ENCODE measurements at regions not wholly inside any gene's neighbourhood (a gene's known extent, or its start where the extent isn't known, plus 50 kb on each side); places are given as distances from the start of the nearest gene placed in this dataset.

DNA sequence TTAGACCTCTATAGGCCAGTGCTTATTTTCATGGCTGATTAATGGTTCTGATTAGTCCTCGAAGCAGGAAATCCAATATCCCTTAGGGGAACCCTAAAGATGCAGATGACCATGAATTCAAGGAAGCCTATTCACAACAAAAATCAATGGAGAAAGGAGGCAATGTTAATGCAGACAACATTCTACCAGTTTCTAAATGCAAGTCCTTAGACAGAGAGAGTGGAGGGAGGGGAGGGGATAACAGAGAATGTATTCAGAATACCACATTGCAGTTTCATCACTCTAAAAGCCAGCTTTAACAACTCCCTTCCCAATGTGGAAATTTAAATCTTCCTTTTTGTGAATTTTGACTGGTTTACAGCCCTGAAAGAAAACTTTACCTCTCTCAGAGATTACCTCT is 87.1 kb upstream of the POU3F2 start:
- DNase-seq (no peak), ATAC-seq (no peak)
- Mint-ChIP-seq H3K9me3 (peaks cover 0 to 1% of the 10 kb centered on the region in 2 donors), H3K4me1 (no peaks in the 10 kb centered on the region), H3K4me3 (no peak overlapping the region), H3K27ac (no peak overlapping the region), H3K27me3 (peaks cover 19% of the 10 kb centered on the region)

DNA sequence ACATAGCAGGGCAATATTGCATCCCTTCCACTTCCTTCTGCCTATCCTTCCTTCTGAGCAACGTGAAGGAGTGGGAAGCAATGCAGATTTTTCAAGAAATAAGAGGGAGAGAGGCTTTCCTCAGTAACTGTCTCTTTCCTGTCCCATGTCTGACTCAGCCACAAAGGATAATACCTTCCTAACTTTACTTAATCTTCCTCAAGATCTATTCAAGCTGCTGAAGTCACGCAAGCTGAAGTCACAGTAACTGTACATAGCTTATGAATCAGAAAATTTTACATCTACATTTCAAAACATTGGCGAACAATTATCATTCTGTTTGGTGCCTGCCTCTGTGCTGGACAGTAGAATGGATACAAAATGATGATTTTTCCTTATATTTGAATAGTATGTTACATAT is 86.4 kb upstream of the POU3F2 start:
- DNase-seq (no peak), ATAC-seq (no peak)
- H3K4me3 Mint-ChIP-seq = no peak overlapping the region
- H3K27ac Mint-ChIP-seq = no peak overlapping the region
- H3K9me3 Mint-ChIP-seq = peaks cover 0 to 8% of the 10 kb centered on the region in 2 donors
- H3K27me3 Mint-ChIP-seq = peaks cover 19% of the 10 kb centered on the region
- H3K4me1 Mint-ChIP-seq = no peaks in the 10 kb centered on the region

DNA sequence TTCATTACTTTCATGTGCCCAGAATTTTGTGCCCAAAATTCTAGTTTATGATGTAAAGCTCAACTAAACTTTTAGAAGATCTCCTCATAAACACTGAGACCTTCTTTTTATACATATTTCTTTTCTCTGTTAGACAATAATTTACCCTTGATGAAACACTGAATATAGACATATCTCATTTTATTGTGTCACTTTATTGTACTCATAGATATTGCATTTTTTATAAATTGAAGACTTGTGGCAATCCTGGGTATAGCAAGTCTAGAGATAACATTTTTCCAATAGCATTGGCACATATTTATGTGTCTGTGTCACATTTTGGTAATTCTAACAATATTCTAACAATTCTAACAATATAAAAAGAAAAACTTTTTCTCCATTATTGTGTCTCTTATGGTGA is 74.9 kb upstream of the POU3F2 start:
- peaks cover 25% of the 10 kb centered on the region for H3K27me3 Mint-ChIP-seq
- peaks cover 0 to 5% of the 10 kb centered on the region in 2 donors for H3K9me3 Mint-ChIP-seq
- no peak for ATAC-seq
- peaks cover 8% of the 10 kb centered on the region for H3K4me1 Mint-ChIP-seq
- H3K4me3 Mint-ChIP-seq = no peak overlapping the region
- no peak overlapping the region for H3K27ac Mint-ChIP-seq
- no peak for DNase-seq

DNA sequence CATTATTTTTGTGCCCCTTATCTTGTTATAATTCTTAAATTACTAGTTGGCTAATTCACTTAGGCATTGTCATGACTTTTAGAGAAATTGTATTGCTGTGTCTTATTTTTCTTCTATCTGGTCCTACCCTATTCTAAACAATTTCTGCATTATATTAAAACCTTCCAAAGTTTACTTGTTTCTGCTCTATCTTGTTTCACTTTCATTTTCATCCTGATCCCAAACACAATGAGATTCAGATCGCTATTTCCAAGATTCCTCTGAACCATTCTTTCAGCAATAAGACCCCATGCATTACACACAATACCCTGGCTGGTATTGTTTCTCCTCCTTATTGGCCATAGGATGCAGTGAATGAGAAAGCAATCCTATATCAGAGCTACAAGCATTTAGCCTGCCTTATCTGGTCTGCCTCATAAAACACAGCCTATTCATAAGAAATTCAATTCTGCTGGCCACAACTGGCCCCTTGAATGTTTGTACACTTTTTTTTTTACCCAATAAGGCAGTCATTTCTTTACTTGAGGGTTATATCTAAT is 69.9 kb upstream of the POU3F2 start:
- Mint-ChIP-seq H3K4me1 (peaks cover 9% of the 10 kb centered on the region), H3K9me3 (peaks cover 0 to 5% of the 10 kb centered on the region in 2 donors), H3K27me3 (peaks cover 30% of the 10 kb centered on the region), H3K27ac (peak overlapping the region in 1 of 2 donors; percentile 10), H3K4me3 (peak overlapping the region in 1 of 2 donors; percentile 19)
- no peak for ATAC-seq
- no peak for DNase-seq

DNA sequence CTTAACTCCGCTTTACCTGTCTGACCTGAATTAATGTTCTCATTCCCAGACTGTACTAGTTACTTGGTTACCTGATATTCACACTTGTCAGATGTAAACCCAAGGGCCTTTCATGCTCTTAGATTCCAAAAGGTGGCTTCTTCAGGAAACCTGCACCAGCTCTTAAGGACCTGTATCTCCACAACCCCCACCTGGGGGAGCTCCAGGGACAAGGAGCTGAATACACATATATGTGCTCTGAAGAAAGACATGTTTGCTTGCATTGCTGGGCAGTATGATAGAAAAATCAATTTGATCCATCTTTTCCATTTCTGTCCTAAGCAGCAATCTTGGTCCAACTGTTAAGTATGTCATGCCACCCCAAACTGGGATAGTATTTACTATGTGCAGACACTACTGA is 64.8 kb upstream of the POU3F2 start:
- ATAC-seq (no peak), DNase-seq (no peak)
- H3K4me1 Mint-ChIP-seq = peaks cover under 1% of the 10 kb centered on the region
- no peak overlapping the region for H3K4me3 Mint-ChIP-seq
- H3K27ac Mint-ChIP-seq = no peak overlapping the region
- H3K27me3 Mint-ChIP-seq = peaks cover 37% of the 10 kb centered on the region
- no peaks in the 10 kb centered on the region for H3K9me3 Mint-ChIP-seq

DNA sequence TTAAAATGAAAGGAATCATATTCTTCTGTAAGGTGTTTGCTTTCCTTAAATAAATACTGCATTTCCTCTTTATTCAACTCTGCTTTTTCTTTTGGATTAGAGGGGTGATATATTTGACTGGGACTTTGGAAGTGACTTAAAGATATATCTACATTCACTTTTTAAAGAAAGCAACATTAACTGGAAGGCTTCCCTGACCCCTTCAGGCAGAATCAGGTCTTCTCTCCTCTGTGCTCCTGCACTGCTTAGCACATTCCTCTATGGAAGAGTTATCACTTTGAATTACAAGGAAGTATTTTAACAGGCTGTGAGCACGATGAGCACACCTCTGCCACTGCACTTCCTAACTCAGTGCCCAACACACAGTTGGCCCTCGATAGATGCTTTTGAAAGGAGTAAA is 59.2 kb upstream of the POU3F2 start:
- peaks cover 55% of the 10 kb centered on the region for H3K27me3 Mint-ChIP-seq
- H3K9me3 Mint-ChIP-seq = no peaks in the 10 kb centered on the region
- H3K4me1 Mint-ChIP-seq = no peaks in the 10 kb centered on the region
- DNase-seq (no peak), ATAC-seq (no peak)
- no peak overlapping the region for H3K4me3 Mint-ChIP-seq
- no peak overlapping the region for H3K27ac Mint-ChIP-seq

DNA sequence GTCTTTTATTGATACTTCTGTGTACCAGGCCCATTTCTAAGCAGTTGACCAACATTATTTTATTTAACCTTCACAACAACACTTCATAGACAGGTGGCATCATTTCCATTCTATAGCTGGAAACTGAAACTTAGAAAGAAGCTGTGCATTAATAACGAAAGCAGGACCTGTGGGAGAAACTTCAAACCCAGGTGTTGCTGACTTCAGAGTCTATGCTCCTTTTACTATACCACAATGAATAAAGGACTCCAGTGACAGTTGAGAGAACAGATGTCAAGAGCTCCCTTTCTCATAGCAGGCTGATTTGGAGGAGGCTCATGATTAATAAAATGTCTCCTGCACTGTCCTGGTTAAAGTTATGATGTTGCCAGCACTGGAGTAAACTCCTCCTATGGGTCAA is 56.6 kb upstream of the POU3F2 start:
- Mint-ChIP-seq H3K27me3 (peaks cover 55% of the 10 kb centered on the region), H3K4me1 (peaks cover 4% of the 10 kb centered on the region), H3K4me3 (no peak overlapping the region), H3K9me3 (no peaks in the 10 kb centered on the region), H3K27ac (no peak overlapping the region)
- DNase-seq (no peak), ATAC-seq (peak; percentile 85)

DNA sequence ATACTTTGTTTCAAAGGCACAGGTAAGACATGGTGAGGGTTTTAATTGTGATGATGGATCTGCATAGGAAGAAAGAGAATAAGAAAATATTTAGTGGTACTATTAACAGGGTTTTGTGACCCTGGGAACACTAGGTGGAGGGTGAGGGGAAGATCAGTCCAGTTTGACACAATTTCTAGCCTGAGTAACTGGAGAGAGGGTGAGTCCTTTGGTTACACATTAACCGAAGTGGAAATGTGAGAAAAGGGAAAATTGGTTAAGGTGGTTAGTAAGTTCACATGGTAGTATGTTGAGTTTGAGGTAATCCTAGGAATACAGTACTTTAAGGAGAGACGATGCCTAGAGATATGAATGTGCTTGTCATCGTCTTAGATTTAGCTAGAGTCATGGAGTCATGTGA is 54.8 kb upstream of the POU3F2 start:
- no peaks in the 10 kb centered on the region for H3K9me3 Mint-ChIP-seq
- H3K4me3 Mint-ChIP-seq = no peak overlapping the region
- peaks cover 52% of the 10 kb centered on the region for H3K27me3 Mint-ChIP-seq
- peak overlapping the region in 1 of 2 donors; percentile 10 for H3K27ac Mint-ChIP-seq
- ATAC-seq = no peak
- peaks cover 6% of the 10 kb centered on the region for H3K4me1 Mint-ChIP-seq
- DNase-seq = no peak

DNA sequence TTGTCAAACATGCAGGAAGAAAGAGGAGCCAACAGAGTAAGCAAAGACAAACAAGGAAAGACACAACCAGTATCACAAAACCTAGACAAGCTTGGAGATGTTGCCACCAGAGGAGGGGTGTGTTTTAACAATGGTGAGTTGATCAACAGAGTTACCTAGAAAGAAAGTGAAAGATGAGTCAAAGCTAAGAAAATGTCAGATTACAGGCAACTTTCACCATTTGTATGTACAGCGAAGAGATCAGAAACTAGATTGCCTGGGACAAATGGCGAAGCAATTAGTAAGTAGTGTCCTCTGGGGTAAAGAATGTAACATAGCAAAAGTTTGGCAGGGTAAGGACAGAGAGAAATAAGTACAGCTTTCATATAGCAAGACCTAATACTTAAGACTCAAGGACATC is 51.6 kb upstream of the POU3F2 start:
- DNase-seq = no peak
- H3K9me3 Mint-ChIP-seq = no peaks in the 10 kb centered on the region
- H3K27ac Mint-ChIP-seq = no peak overlapping the region
- H3K4me3 Mint-ChIP-seq = no peak overlapping the region
- no peak for ATAC-seq
- H3K4me1 Mint-ChIP-seq = peaks cover 6% of the 10 kb centered on the region
- H3K27me3 Mint-ChIP-seq = peaks cover 49% of the 10 kb centered on the region

DNA sequence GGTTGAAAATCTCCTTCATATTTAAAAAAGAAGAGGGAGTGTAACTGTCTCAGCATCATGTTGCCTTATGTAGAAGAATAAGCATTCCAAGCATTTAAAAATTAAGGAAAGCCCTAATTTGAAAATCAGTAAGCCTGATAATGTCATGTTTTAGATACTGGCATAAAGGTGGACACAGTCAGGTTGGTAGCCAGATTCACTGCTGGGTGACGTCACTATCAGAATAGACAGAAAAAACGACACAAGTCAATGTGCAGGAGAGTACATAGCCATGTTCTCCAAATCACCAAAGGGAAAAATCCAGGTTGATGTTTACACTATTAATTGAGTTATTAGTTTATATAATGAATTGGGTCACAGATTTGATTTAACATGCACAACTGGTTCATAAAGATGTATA is 50.8 kb upstream of the POU3F2 start:
- Mint-ChIP-seq H3K27ac (no peak overlapping the region), H3K4me1 (peaks cover 6% of the 10 kb centered on the region), H3K27me3 (peaks cover 48% of the 10 kb centered on the region), H3K9me3 (no peaks in the 10 kb centered on the region), H3K4me3 (no peak overlapping the region)
- no peak for ATAC-seq
- no peak for DNase-seq

All from stimulated activated naive CD8-positive, alpha-beta T cell treated with anti-CD3 and anti-CD28 coated beads, Interleukin-15, amount 100 ng/mL, for 72 hours (primary cell).